Head of caudate nucleus (tissue), 42 donors: ENCODE measurements at regions not wholly inside any gene's neighbourhood (a gene's known extent, or its start where the extent isn't known, plus 50 kb on each side); places are given as distances from the start of the nearest gene placed in this dataset.
"Not testable (repeated sequence)": the region's sequence is repeated elsewhere in the genome, so short reads cannot be mapped to it uniquely, and the experiment has no call there.

Source experiments
- DNase-seq, 42 donors: peaks; one replicate each; pipeline versions ENCODE4 v3.0.0 to v3.0.0-alpha.2; 2020 to 2021; ENCODE audit warnings: mixed read lengths in 7 of 42
- intact Hi-C: fragments of 100-400 bp; cut with DNase I; formaldehyde crosslinking; loops from one replicate; pipeline ENCODE4 v1.15.0; 2022

- no peak for DNase-seq
- intact Hi-C loops: no loop called here
These were observed 714.0 kb downstream of the SEMA5A start for GRCh38 chr5:8831854-8832253.

GRCh38 chr5:8839361-8840055, 706.4 kb downstream of the SEMA5A start:
- intact Hi-C loops: loop anchor here (10.0 kb wide), 1 partner anchor 85 kb away; no protein-coding TSS in a partner anchor
- DNase-seq: peak; percentile 66 to 94 (median 88)

- intact Hi-C loops: loop anchor here (10.0 kb wide), 1 partner anchor 85 kb away; no protein-coding TSS in a partner anchor
- peak in 1 of 42 donors; percentile 35 for DNase-seq
These were observed 705.6 kb downstream of the SEMA5A start for GRCh38 chr5:8840237-8840636.

- intact Hi-C loops: loop anchor here (10.0 kb wide), 1 partner anchor 86 kb away; no protein-coding TSS in a partner anchor
These were observed 705.1 kb downstream of the SEMA5A start for GRCh38 chr5:8840746-8841145.

GRCh38 chr5:8842971-8843551, 702.8 kb downstream of the SEMA5A start:
- peak; percentile 45 to 89 (median 76) for DNase-seq
- intact Hi-C loops: loop anchor here (10.0 kb wide), 1 partner anchor 88 kb away; no protein-coding TSS in a partner anchor

More at GRCh38 chr5:8840746-8841145, 705.1 kb downstream of the SEMA5A start:
- DNase-seq: not testable (repeated sequence)

GRCh38 chr5:8843771-8844170, 702.1 kb downstream of the SEMA5A start:
- intact Hi-C loops: loop anchor here (10.0 kb wide), 1 partner anchor 89 kb away; no protein-coding TSS in a partner anchor
- DNase-seq: peak in 37 of 42 donors; percentile 33 to 86 (median 59)

GRCh38 chr5:8844206-8844605, 701.7 kb downstream of the SEMA5A start:
- intact Hi-C loops: loop anchor here (10.0 kb wide), 1 partner anchor 89 kb away; no protein-coding TSS in a partner anchor

GRCh38 chr5:8844847-8845246, 701.0 kb downstream of the SEMA5A start:
- intact Hi-C loops: loop anchor here (10.0 kb wide), 1 partner anchor 90 kb away; no protein-coding TSS in a partner anchor
- DNase-seq: no peak

More at GRCh38 chr5:8844206-8844605, 701.7 kb downstream of the SEMA5A start:
- peak in 1 of 42 donors; percentile 31 for DNase-seq

GRCh38 chr5:8845296-8845695, 700.6 kb downstream of the SEMA5A start:
- no peak for DNase-seq
- intact Hi-C loops: loop anchor here (10.0 kb wide), 1 partner anchor 90 kb away; no protein-coding TSS in a partner anchor

- no peak for DNase-seq
- intact Hi-C loops: loop anchor here (10.0 kb wide), 1 partner anchor 94 kb away; no protein-coding TSS in a partner anchor
These were observed 697.5 kb downstream of the SEMA5A start for GRCh38 chr5:8848366-8848765.

GRCh38 chr5:8848997-8849594, 696.8 kb downstream of the SEMA5A start:
- DNase-seq: no peak
- intact Hi-C loops: loop anchor here (10.0 kb wide), 1 partner anchor 94 kb away; no protein-coding TSS in a partner anchor

- peak in 1 of 42 donors; percentile 40 for DNase-seq
- intact Hi-C loops: no loop called here
These were observed 694.8 kb downstream of the SEMA5A start for GRCh38 chr5:8851101-8851500.

- intact Hi-C loops: no loop called here
- DNase-seq: no peak
These were observed 688.8 kb downstream of the SEMA5A start for GRCh38 chr5:8857051-8857450.

- no peak for DNase-seq
- intact Hi-C loops: no loop called here
These were observed 684.1 kb downstream of the SEMA5A start for GRCh38 chr5:8861764-8862163.

GRCh38 chr5:8864053-8864452, 681.8 kb downstream of the SEMA5A start:
- no peak for DNase-seq
- intact Hi-C loops: no loop called here

GRCh38 chr5:8865266-8865665, 680.6 kb downstream of the SEMA5A start:
- intact Hi-C loops: no loop called here

GRCh38 chr5:8865686-8866374, 680.0 kb downstream of the SEMA5A start:
- DNase-seq: no peak
- intact Hi-C loops: no loop called here

More at GRCh38 chr5:8865266-8865665, 680.6 kb downstream of the SEMA5A start:
- no peak for DNase-seq

GRCh38 chr5:8868283-8868682, 677.6 kb downstream of the SEMA5A start:
- no peak for DNase-seq
- intact Hi-C loops: no loop called here

- intact Hi-C loops: no loop called here
These were observed 675.9 kb downstream of the SEMA5A start for GRCh38 chr5:8869932-8870331.

More at GRCh38 chr5:8869932-8870331, 675.9 kb downstream of the SEMA5A start:
- DNase-seq: no peak
